GM23338 (cell line): ENCODE measurements at regions not wholly inside any gene's neighbourhood (a gene's known extent, or its start where the extent isn't known, plus 50 kb on each side); places are given as distances from the start of the nearest gene placed in this dataset.

Source experiments
- ATAC-seq: fragments of 200-7000 bp; cut with Tn5 transposase; 3 replicates; pipeline ENCODE4 v1.9.1; 2020
- DNase-seq: peaks from one replicate; pipeline ENCODE4 v3.0.0-alpha.2; 2015; ENCODE audit warnings: low spot score
- H2AFZ ChIP-seq: fragments of 200-600 bp; sonication (generic); 2 replicates; pipeline ENCODE4 v1.8.0; 2016; ENCODE audit warnings: antibody characterized with exemption, mild to moderate bottlenecking, moderate library complexity
- H3F3A ChIP-seq: fragments of 200-600 bp; sonication (generic); replicated peaks from 2 replicates; pipeline ENCODE4 v1.8.0; 2017; ENCODE audit warnings: antibody characterized with exemption, mixed run types, low read depth
- H3K27ac ChIP-seq: fragments of 200-600 bp; sonication (generic); 2 replicates; pipeline ENCODE4 v1.6.1; 2016; ENCODE audit warnings: low read depth
- H3K27me3 ChIP-seq: fragments of 200-600 bp; sonication (generic); 2 replicates; pipeline ENCODE4 v1.8.0; 2016; ENCODE audit warnings: mild to moderate bottlenecking, mixed run types, moderate library complexity; ENCODE audit not compliant: insufficient read depth
- H3K36me3 ChIP-seq: fragments of 200-600 bp; sonication (generic); 2 replicates; pipeline ENCODE4 v1.8.0; 2016; ENCODE audit warnings: mild to moderate bottlenecking; ENCODE audit not compliant: insufficient read depth
- H3K4me1 ChIP-seq: fragments of 200-600 bp; sonication (generic); 2 replicates; pipeline ENCODE4 v1.8.0; 2016; ENCODE audit warnings: mild to moderate bottlenecking, moderate library complexity; ENCODE audit not compliant: insufficient read depth
- H3K4me2 ChIP-seq: fragments of 200-600 bp; sonication (generic); 2 replicates; pipeline ENCODE4 v1.7.1; 2017; ENCODE audit warnings: mixed run types
- H3K4me3 ChIP-seq: fragments of 200-600 bp; sonication (generic); 2 replicates; pipeline ENCODE4 v1.6.1; 2016; ENCODE audit warnings: mixed run types
- H3K79me2 ChIP-seq: fragments of 200-600 bp; sonication (generic); replicated peaks from 2 replicates; pipeline ENCODE4 v1.8.0; 2017; ENCODE audit warnings: mild to moderate bottlenecking; ENCODE audit not compliant: insufficient read depth
- H3K9me2 ChIP-seq: fragments of 200-600 bp; sonication (generic); 2 replicates; pipeline ENCODE4 v1.8.0; 2017; ENCODE audit not compliant: insufficient read depth
- H4K20me1 ChIP-seq: fragments of 200-600 bp; sonication (generic); replicated peaks from 2 replicates; pipeline ENCODE4 v1.8.0; 2017; ENCODE audit warnings: mild to moderate bottlenecking; ENCODE audit not compliant: insufficient read depth
- H3K27ac Mint-ChIP-seq: 2 replicates; pipeline ENCODE4 v1.8.0; 2020; ENCODE audit warnings: inconsistent platforms, mild to moderate bottlenecking, moderate library complexity, mixed read lengths
- H3K27me3 Mint-ChIP-seq: 3 replicates; pipeline ENCODE4 v1.8.0; 2022; ENCODE audit warnings: low read depth, mild to moderate bottlenecking, moderate library complexity, mixed read lengths, inconsistent platforms; ENCODE audit not compliant: insufficient read depth, poor library complexity
- H3K36me3 Mint-ChIP-seq: 3 replicates; pipeline ENCODE4 v1.8.0; 2021; ENCODE audit warnings: low read depth, mild to moderate bottlenecking, inconsistent platforms, moderate library complexity, mixed read lengths
- H3K4me1 Mint-ChIP-seq: 3 replicates; pipeline ENCODE4 v1.8.0; 2020; ENCODE audit warnings: mild to moderate bottlenecking, inconsistent platforms, mixed read lengths
- H3K4me3 Mint-ChIP-seq: 3 replicates; pipeline ENCODE4 v1.8.0; 2021; ENCODE audit warnings: moderate library complexity, mild to moderate bottlenecking, inconsistent platforms, mixed read lengths
- H3K9me3 Mint-ChIP-seq: 3 replicates; pipeline ENCODE4 v1.8.0; 2020; ENCODE audit warnings: moderate library complexity, mild to moderate bottlenecking, inconsistent platforms, mixed read lengths
- CREB1 ChIP-seq: fragments of 250-450 bp; sonication (Bioruptor Pico); IDR thresholded peaks from 2 replicates; pipeline ENCODE4 v1.5.0; 2020; ENCODE audit warnings: low read depth, mild to moderate bottlenecking, moderate library complexity
- CTCF ChIP-seq, 2 experiments: fragments of 200-600 bp in 1 of 2; sonication (generic) in 1 of 2; conservative IDR thresholded peaks; 2 replicates each; pipeline versions ENCODE4 v1.5.1 to v1.6.1; 2016 to 2017; ENCODE audit warnings: antibody characterized with exemption in 2 of 2, low read depth in 2 of 2, mild to moderate bottlenecking in 2 of 2, moderate library complexity in 1 of 2
- ETS1 ChIP-seq: IDR thresholded peaks from 2 replicates; pipeline ENCODE4 v1.6.1; 2016; ENCODE audit warnings: antibody characterized with exemption
- EZH2 ChIP-seq: fragments of 200-600 bp; sonication (generic); IDR thresholded peaks from one replicate; pipeline ENCODE4 v1.8.0; 2017; ENCODE audit warnings: antibody characterized with exemption, mild to moderate bottlenecking, low read depth; ENCODE audit not compliant: unreplicated experiment
- NANOG ChIP-seq: IDR thresholded peaks from 2 replicates; pipeline ENCODE4 v1.6.1; 2016; ENCODE audit warnings: antibody characterized with exemption, borderline replicate concordance
- ZNF114 ChIP-seq: fragments of 250-450 bp; sonication (Bioruptor Pico); IDR thresholded peaks from 2 replicates; pipeline ENCODE4 v1.5.0; 2020; ENCODE audit warnings: mild to moderate bottlenecking, moderate library complexity
- TF ChIP-seq, protein P1 (sequence below): IDR thresholded peaks from one replicate; pipeline ENCODE4 v1.6.1; 2018; ENCODE audit warnings: antibody characterized with exemption; ENCODE audit not compliant: unreplicated experiment

DNA sequence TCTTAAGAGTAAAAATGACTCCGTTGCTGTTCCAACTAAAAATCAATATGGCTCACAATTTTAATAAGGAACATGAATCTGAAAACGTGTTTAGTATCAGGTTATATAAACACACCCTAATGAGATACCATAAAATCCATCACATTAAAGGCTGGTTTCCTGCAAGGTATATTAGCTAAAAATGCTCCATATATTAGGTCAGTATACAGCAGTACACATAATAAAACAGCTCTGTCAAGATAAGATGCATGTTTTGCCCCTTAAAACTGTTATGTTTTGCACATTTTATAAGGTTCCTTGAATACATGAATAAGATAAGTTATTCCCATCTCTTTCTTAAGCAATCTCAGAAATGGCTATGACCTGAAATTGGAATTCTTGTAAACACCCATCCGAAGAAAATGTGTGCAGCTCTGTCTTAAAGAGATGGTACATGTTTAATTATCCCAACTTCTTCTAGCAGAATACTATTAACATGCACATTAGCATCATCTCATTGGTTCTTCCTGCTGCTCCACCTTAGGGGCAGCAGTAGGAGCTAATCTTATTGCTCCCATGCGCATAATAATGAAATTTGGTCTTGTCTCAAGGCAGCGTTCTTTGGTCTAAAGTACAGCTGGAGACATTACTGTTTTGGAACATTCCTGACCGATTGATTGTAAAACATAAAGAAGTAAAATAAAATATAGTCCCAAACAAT, 836.1 kb upstream of the FANCL start (continued):
- no peak for TF ChIP-seq EZH2
- TF ChIP-seq ETS1, result no peak
- TF ChIP-seq, protein P1, sequence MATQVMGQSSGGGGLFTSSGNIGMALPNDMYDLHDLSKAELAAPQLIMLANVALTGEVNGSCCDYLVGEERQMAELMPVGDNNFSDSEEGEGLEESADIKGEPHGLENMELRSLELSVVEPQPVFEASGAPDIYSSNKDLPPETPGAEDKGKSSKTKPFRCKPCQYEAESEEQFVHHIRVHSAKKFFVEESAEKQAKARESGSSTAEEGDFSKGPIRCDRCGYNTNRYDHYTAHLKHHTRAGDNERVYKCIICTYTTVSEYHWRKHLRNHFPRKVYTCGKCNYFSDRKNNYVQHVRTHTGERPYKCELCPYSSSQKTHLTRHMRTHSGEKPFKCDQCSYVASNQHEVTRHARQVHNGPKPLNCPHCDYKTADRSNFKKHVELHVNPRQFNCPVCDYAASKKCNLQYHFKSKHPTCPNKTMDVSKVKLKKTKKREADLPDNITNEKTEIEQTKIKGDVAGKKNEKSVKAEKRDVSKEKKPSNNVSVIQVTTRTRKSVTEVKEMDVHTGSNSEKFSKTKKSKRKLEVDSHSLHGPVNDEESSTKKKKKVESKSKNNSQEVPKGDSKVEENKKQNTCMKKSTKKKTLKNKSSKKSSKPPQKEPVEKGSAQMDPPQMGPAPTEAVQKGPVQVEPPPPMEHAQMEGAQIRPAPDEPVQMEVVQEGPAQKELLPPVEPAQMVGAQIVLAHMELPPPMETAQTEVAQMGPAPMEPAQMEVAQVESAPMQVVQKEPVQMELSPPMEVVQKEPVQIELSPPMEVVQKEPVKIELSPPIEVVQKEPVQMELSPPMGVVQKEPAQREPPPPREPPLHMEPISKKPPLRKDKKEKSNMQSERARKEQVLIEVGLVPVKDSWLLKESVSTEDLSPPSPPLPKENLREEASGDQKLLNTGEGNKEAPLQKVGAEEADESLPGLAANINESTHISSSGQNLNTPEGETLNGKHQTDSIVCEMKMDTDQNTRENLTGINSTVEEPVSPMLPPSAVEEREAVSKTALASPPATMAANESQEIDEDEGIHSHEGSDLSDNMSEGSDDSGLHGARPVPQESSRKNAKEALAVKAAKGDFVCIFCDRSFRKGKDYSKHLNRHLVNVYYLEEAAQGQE, result no peak
- no peak for TF ChIP-seq NANOG
- no peak for TF ChIP-seq ZNF114 (CRISPR knock-in tag)

- ATAC-seq, result no peak
- peaks cover 4% of the 10 kb centered on the region; the same call in 2 of the 3 replicates for H3K9me3 Mint-ChIP-seq
- TF ChIP-seq CTCF (conservative IDR thresholded peaks at IDR 0.05; ENCODE audit: low read depth in 2 of 2) (no peak), ETS1 (no peak), CREB1 (no peak)
- TF ChIP-seq, protein P1, result no peak
Measured at GRCh38 chr2:59076079-59076619, 835.0 kb upstream of the FANCL start.

More at GRCh38 chr2:59076079-59076619, 835.0 kb upstream of the FANCL start:
- peak overlapping the region; percentile 29; the same call in 1 of the 2 replicates for H3K4me2 ChIP-seq
- H3K79me2 ChIP-seq, result no peaks in the 10 kb centered on the region
- H2AFZ ChIP-seq, result no peak overlapping the region
- no peak overlapping the region for H3K4me3 Mint-ChIP-seq
- no peaks in the 10 kb centered on the region for H4K20me1 ChIP-seq
- peaks cover 3% of the 10 kb centered on the region for H3K27me3 Mint-ChIP-seq
- no peak for DNase-seq
- peaks cover 26% of the 10 kb centered on the region for H3K4me1 ChIP-seq
- H3K27ac Mint-ChIP-seq, result peak overlapping the region; percentile 10; the same call in 1 of the 2 replicates
- 0 out of 2 replicates have a peak, but pooled peaks cover 3% of the 10 kb centered on the region for H3K9me2 ChIP-seq
- H3K27me3 ChIP-seq, result no peaks in the 10 kb centered on the region
- no peaks in the 10 kb centered on the region for H3F3A ChIP-seq
- H3K27ac ChIP-seq, result no peak overlapping the region
- no peaks in the 10 kb centered on the region for H3K36me3 ChIP-seq
- H3K4me1 Mint-ChIP-seq, result peaks cover 18% of the 10 kb centered on the region
- H3K4me3 ChIP-seq, result no peak overlapping the region
- no peaks in the 10 kb centered on the region for H3K36me3 Mint-ChIP-seq
